ENCODE measurements at regions not wholly inside any gene's neighbourhood (a gene's known extent, or its start where the extent isn't known, plus 50 kb on each side); places are given as distances from the start of the nearest gene placed in this dataset.
A peak's percentile ranks its signal among the peaks of the same experiment; 100 is the strongest.

GRCh38 chr7:82559193-82559805 is 115.7 kb upstream of the CACNA2D1 start:
- Histone ChIP-seq H3K9me2 (replicated peaks; ENCODE audit: low read depth, low read length) (no peaks in the 10 kb centered on the region), H3K4me2 (ENCODE audit: low read depth, low read length, poor library complexity, severe bottlenecking) (peak overlapping the region; percentile 64), H3K9me3 (ENCODE audit: insufficient read depth, low read depth, low read length) (no peaks in the 10 kb centered on the region), H3F3A (ENCODE audit: low read depth) (no peaks in the 10 kb centered on the region), H2AFZ (ENCODE audit: low read length) (peak overlapping the region; percentile 32; the same call in 1 of the 2 replicates), H3K4me3 (ENCODE audit: low read length, poor library complexity, severe bottlenecking) (peak overlapping the region; percentile 58), H3K27me3 (ENCODE audit: insufficient read depth, low read length, poor library complexity, severe bottlenecking) (no peaks in the 10 kb centered on the region), H3K9ac (ENCODE audit: low read depth, low read length, poor library complexity, severe bottlenecking) (no peak overlapping the region), H4K20me1 (ENCODE audit: insufficient read depth, low read length, poor library complexity, severe bottlenecking) (no peaks in the 10 kb centered on the region), H3K79me2 (ENCODE audit: insufficient read depth, low read length) (no peaks in the 10 kb centered on the region), H3K36me3 (ENCODE audit: insufficient read depth, low read length) (no peaks in the 10 kb centered on the region), H3K4me1 (ENCODE audit: insufficient read depth, low read length, poor library complexity, severe bottlenecking) (no peaks in the 10 kb centered on the region)
- no peak for TF ChIP-seq CTCF (conservative IDR thresholded peaks at IDR 0.05; ENCODE audit: low read length)
- no peak for TF ChIP-seq EZH2phosphoT487 (IDR thresholded peaks at IDR 0.05; ENCODE audit: borderline replicate concordance)

- H3F3A ChIP-seq (ENCODE audit: low read depth) = no peaks in the 10 kb centered on the region
- no peaks in the 10 kb centered on the region for H4K20me1 ChIP-seq (ENCODE audit: insufficient read depth, low read length, poor library complexity, severe bottlenecking)
- H3K4me3 ChIP-seq (ENCODE audit: low read length, poor library complexity, severe bottlenecking) = no peak overlapping the region
- H3K4me1 ChIP-seq (ENCODE audit: insufficient read depth, low read length, poor library complexity, severe bottlenecking) = no peaks in the 10 kb centered on the region
- no peaks in the 10 kb centered on the region for H3K9me3 ChIP-seq (ENCODE audit: insufficient read depth, low read depth, low read length)
- no peaks in the 10 kb centered on the region for H3K36me3 ChIP-seq (ENCODE audit: insufficient read depth, low read length)
- TF ChIP-seq EZH2phosphoT487 (IDR thresholded peaks at IDR 0.05; ENCODE audit: borderline replicate concordance) (no peak), CTCF (conservative IDR thresholded peaks at IDR 0.05; ENCODE audit: low read length) (no peak)
- no peak overlapping the region for H3K9ac ChIP-seq (ENCODE audit: low read depth, low read length, poor library complexity, severe bottlenecking)
- H3K27me3 ChIP-seq (ENCODE audit: insufficient read depth, low read length, poor library complexity, severe bottlenecking) = no peaks in the 10 kb centered on the region
- H3K79me2 ChIP-seq (ENCODE audit: insufficient read depth, low read length) = no peaks in the 10 kb centered on the region
- H3K9me2 ChIP-seq (replicated peaks; ENCODE audit: low read depth, low read length) = no peaks in the 10 kb centered on the region
- no peak overlapping the region for H2AFZ ChIP-seq (ENCODE audit: low read length)
- H3K4me2 ChIP-seq (ENCODE audit: low read depth, low read length, poor library complexity, severe bottlenecking) = no peak overlapping the region
Observed at GRCh38 chr7:82549616-82550285, 106.2 kb upstream of the CACNA2D1 start.

GRCh38 chr7:82548141-82548688 is 104.6 kb upstream of the CACNA2D1 start:
- H3F3A ChIP-seq (ENCODE audit: low read depth) = no peaks in the 10 kb centered on the region
- H3K36me3 ChIP-seq (ENCODE audit: insufficient read depth, low read length) = no peaks in the 10 kb centered on the region
- H4K20me1 ChIP-seq (ENCODE audit: insufficient read depth, low read length, poor library complexity, severe bottlenecking) = no peaks in the 10 kb centered on the region
- H3K9me2 ChIP-seq (replicated peaks; ENCODE audit: low read depth, low read length) = no peaks in the 10 kb centered on the region
- H3K4me2 ChIP-seq (ENCODE audit: low read depth, low read length, poor library complexity, severe bottlenecking) = no peak overlapping the region
- no peaks in the 10 kb centered on the region for H3K27me3 ChIP-seq (ENCODE audit: insufficient read depth, low read length, poor library complexity, severe bottlenecking)
- TF ChIP-seq CTCF (conservative IDR thresholded peaks at IDR 0.05; ENCODE audit: low read length) (no peak), EZH2phosphoT487 (IDR thresholded peaks at IDR 0.05; ENCODE audit: borderline replicate concordance) (no peak)
- H3K4me3 ChIP-seq (ENCODE audit: low read length, poor library complexity, severe bottlenecking) = no peak overlapping the region
- no peak overlapping the region for H2AFZ ChIP-seq (ENCODE audit: low read length)
- H3K79me2 ChIP-seq (ENCODE audit: insufficient read depth, low read length) = no peaks in the 10 kb centered on the region
- H3K4me1 ChIP-seq (ENCODE audit: insufficient read depth, low read length, poor library complexity, severe bottlenecking) = no peaks in the 10 kb centered on the region
- H3K9me3 ChIP-seq (ENCODE audit: insufficient read depth, low read depth, low read length) = no peaks in the 10 kb centered on the region
- no peak overlapping the region for H3K9ac ChIP-seq (ENCODE audit: low read depth, low read length, poor library complexity, severe bottlenecking)
